GM23248 (cell line): ENCODE measurements at regions not wholly inside any gene's neighbourhood (a gene's known extent, or its start where the extent isn't known, plus 50 kb on each side); places are given as distances from the start of the nearest gene placed in this dataset.

Experiments used
- DNase-seq: peaks from one replicate; pipeline ENCODE4 v3.0.0-alpha.2; 2015
- H2AFZ ChIP-seq: fragments of 200-600 bp; sonication (generic); 2 replicates; pipeline ENCODE4 v1.6.1; 2016; ENCODE audit warnings: antibody characterized with exemption
- H3F3A ChIP-seq: fragments of 200-600 bp; sonication (generic); 2 replicates; pipeline ENCODE4 v1.6.1; 2016; ENCODE audit warnings: mild to moderate bottlenecking, antibody characterized with exemption, mixed run types; ENCODE audit not compliant: insufficient read depth
- H3K27ac ChIP-seq: fragments of 200-600 bp; sonication (generic); 2 replicates; pipeline ENCODE4 v1.5.1; 2016; ENCODE audit warnings: mild to moderate bottlenecking
- H3K27me3 ChIP-seq: fragments of 200-600 bp; sonication (generic); replicated peaks from 2 replicates; pipeline ENCODE4 v1.6.1; 2016; ENCODE audit warnings: mild to moderate bottlenecking; ENCODE audit not compliant: insufficient read depth
- H3K36me3 ChIP-seq: fragments of 200-600 bp; sonication (generic); 2 replicates; pipeline ENCODE4 v1.6.1; 2016; ENCODE audit warnings: low read depth, mild to moderate bottlenecking
- H3K4me1 ChIP-seq: fragments of 200-600 bp; sonication (generic); 2 replicates; pipeline ENCODE4 v1.6.1; 2016; ENCODE audit warnings: mild to moderate bottlenecking; ENCODE audit not compliant: insufficient read depth
- H3K4me2 ChIP-seq: fragments of 200-600 bp; sonication (generic); one replicate; pipeline ENCODE4 v1.6.1; 2016; ENCODE audit warnings: mild to moderate bottlenecking; ENCODE audit not compliant: unreplicated experiment
- H3K4me3 ChIP-seq: fragments of 200-600 bp; sonication (generic); 2 replicates; pipeline ENCODE4 v1.5.1; 2016; ENCODE audit warnings: mild to moderate bottlenecking
- H3K79me2 ChIP-seq: fragments of 200-600 bp; sonication (generic); 2 replicates; pipeline ENCODE4 v1.6.1; 2016; ENCODE audit warnings: mild to moderate bottlenecking; ENCODE audit not compliant: insufficient read depth
- H3K9ac ChIP-seq: fragments of 200-600 bp; sonication (generic); 2 replicates; pipeline ENCODE4 v1.6.1; 2016; ENCODE audit warnings: mild to moderate bottlenecking
- H3K9me2 ChIP-seq: fragments of 200-600 bp; sonication (generic); 2 replicates; pipeline ENCODE4 v1.6.1; 2016; ENCODE audit warnings: mixed run types, mild to moderate bottlenecking, moderate library complexity; ENCODE audit not compliant: insufficient read depth
- H3K9me3 ChIP-seq: fragments of 200-600 bp; sonication (generic); one replicate; pipeline ENCODE4 v1.6.1; 2017; ENCODE audit warnings: low read depth
- H4K20me1 ChIP-seq: fragments of 200-600 bp; sonication (generic); 2 replicates; pipeline ENCODE4 v1.6.0; 2016; ENCODE audit not compliant: insufficient read depth
- EZH2 ChIP-seq: fragments of 200-600 bp; sonication (generic); IDR thresholded peaks from 2 replicates; pipeline ENCODE4 v1.6.1; 2018; ENCODE audit warnings: antibody characterized with exemption, mild to moderate bottlenecking; ENCODE audit not compliant: insufficient read depth, poor library complexity, severe bottlenecking
- EZH2phosphoT487 ChIP-seq: fragments of 200-600 bp; sonication (generic); IDR thresholded peaks from 2 replicates; pipeline ENCODE4 v1.6.1; 2018; ENCODE audit warnings: antibody characterized with exemption, moderate library complexity, mild to moderate bottlenecking, low read depth; ENCODE audit not compliant: insufficient read depth
- WGBS, 2 experiments: methylation state at CpG; one replicate each; pipeline ENCODE4 v1.1.6; 2015 to 2017; ENCODE audit warnings: low lambda C conversion rate in 2 of 2, low coverage in 1 of 2; ENCODE audit errors: missing lambda C conversion rate in 2 of 2; 5-methylcytosine and 5-hydroxymethylcytosine counted together
- in situ Hi-C: fragments of 300-500 bp; cut with MboI; formaldehyde crosslinking; loops from 2 replicates; pipeline ENCODE4 v1.15.0; 2020

DNA sequence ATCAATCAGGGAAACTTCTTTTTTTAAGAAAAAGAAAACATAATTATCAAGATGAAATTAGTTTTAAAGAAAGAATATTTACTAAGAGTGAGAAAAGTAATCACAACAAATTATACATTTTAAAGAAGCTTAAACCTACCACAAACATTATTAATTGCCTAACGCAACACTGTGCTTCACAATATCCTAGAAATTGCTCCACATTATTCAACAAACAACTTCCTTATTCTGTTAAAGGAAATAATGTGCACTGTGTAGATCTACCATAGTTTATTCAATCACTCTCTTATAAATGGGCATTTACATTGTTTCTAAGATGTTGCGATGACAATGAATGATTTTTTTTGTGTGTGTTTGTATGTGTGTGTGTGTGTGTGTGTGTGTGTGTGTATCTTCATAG is 525.9 kb upstream of the KCNMB2 start:
- 90 to 92% methylated on average over 2 of the region's 2 CpGs for WGBS, 2 experiments
- H3F3A ChIP-seq: no peaks in the 10 kb centered on the region
- no peaks in the 10 kb centered on the region for H3K4me1 ChIP-seq
- H3K79me2 ChIP-seq: no peaks in the 10 kb centered on the region
- H3K27me3 ChIP-seq: no peaks in the 10 kb centered on the region
- TF ChIP-seq EZH2 (no peak), EZH2phosphoT487 (no peak)
- H3K36me3 ChIP-seq: no peaks in the 10 kb centered on the region
- H3K9me2 ChIP-seq: no peaks in the 10 kb centered on the region
- no peaks in the 10 kb centered on the region for H4K20me1 ChIP-seq
- no peak overlapping the region for H3K4me3 ChIP-seq
- no peak overlapping the region for H3K9ac ChIP-seq
- no peak overlapping the region for H3K4me2 ChIP-seq
- in situ Hi-C loops: no loop called here
- DNase-seq: no peak
- no peak overlapping the region for H2AFZ ChIP-seq
- no peaks in the 10 kb centered on the region for H3K9me3 ChIP-seq
- H3K27ac ChIP-seq: no peak overlapping the region

DNA sequence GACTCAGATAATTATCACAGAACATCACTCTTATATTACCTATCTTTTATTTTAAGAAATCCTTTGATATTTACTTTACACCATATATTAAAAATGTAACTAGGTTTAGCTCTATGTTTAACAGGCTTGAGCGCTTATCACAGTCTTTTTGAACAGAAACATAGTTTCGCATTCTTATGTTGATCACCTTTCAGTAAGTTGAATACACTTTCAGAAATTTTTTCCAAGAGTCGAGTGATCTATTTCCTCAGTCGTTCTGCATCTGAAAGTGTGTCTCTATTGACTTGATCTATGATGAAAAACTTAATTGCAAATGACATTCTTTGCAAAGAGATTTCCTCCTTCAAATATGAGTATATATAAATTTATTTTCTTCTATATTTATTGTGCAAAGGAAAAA is 516.6 kb upstream of the KCNMB2 start:
- Histone ChIP-seq H3K9me2 (no peaks in the 10 kb centered on the region), H3K9ac (no peak overlapping the region), H3F3A (no peaks in the 10 kb centered on the region), H3K9me3 (no peaks in the 10 kb centered on the region), H2AFZ (no peak overlapping the region), H3K27me3 (no peaks in the 10 kb centered on the region), H3K4me1 (no peaks in the 10 kb centered on the region), H3K79me2 (no peaks in the 10 kb centered on the region), H3K4me3 (no peak overlapping the region), H4K20me1 (no peaks in the 10 kb centered on the region), H3K36me3 (no peaks in the 10 kb centered on the region), H3K27ac (no peak overlapping the region), H3K4me2 (no peak overlapping the region)
- WGBS, 2 experiments: 68% methylated on average over 4 of the region's 4 CpGs
- TF ChIP-seq EZH2phosphoT487: no peak
- no peak for TF ChIP-seq EZH2
- in situ Hi-C loops: no loop called here
- DNase-seq: no peak

DNA sequence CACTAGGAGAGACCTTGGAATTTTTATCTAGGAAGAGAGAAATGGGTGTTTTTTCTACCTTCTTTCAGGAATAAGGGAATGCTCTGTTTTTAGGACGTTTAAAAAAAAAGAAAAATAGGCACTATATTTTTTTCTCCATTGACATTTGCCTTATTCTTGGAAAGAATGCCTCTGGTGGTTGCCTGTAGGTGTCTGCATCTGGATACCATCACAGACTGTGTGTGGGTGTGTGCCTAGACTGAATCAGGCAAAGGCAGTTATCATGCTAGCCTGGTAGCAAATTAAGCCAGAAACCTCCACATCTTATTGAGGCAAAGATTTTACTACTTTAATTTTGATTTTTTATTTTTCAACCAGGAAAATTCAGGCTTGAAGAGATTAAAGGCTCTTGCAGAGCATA is 513.6 kb upstream of the KCNMB2 start:
- Histone ChIP-seq H4K20me1 (no peaks in the 10 kb centered on the region), H3K9ac (no peak overlapping the region), H3K4me2 (no peak overlapping the region), H3K4me3 (no peak overlapping the region), H3K4me1 (no peaks in the 10 kb centered on the region), H2AFZ (no peak overlapping the region), H3K79me2 (no peaks in the 10 kb centered on the region), H3K27ac (no peak overlapping the region), H3K9me3 (no peaks in the 10 kb centered on the region), H3F3A (no peaks in the 10 kb centered on the region), H3K36me3 (no peaks in the 10 kb centered on the region), H3K27me3 (no peaks in the 10 kb centered on the region), H3K9me2 (no peaks in the 10 kb centered on the region)
- TF ChIP-seq EZH2: no peak
- no peak for TF ChIP-seq EZH2phosphoT487
- WGBS, 2 experiments: 31 to 58% methylated on average over 1 of the region's 1 CpG
- peak; percentile 64 for DNase-seq
- in situ Hi-C loops: no loop called here

DNA sequence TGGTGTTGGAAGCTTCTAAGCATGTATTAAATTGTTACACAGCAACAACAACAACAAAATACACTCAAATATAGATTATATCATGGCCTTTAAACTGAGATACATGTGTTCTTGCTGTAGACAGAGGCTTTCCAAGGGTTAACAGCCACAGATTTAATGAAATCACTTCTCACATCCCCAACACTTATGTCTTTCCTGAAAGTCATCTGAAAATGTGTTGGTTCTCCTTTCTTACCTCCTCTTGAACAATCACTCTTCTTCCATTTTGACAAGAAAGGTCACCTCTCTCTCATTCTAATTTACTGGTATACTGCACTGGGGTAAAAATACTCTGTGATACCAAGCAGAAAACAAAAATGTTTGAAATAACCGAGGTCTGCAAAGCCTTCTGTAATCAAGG is 507.3 kb upstream of the KCNMB2 start:
- H3K4me2 ChIP-seq: no peak overlapping the region
- TF ChIP-seq EZH2: no peak
- no peak for TF ChIP-seq EZH2phosphoT487
- no peaks in the 10 kb centered on the region for H3K9me3 ChIP-seq
- no peak overlapping the region for H2AFZ ChIP-seq
- in situ Hi-C loops: no loop called here
- 90 to 94% methylated on average over 1 of the region's 1 CpG for WGBS, 2 experiments
- no peaks in the 10 kb centered on the region for H3F3A ChIP-seq
- no peak overlapping the region for H3K4me3 ChIP-seq
- H3K9ac ChIP-seq: no peak overlapping the region
- H3K36me3 ChIP-seq: no peaks in the 10 kb centered on the region
- no peak for DNase-seq
- H4K20me1 ChIP-seq: no peaks in the 10 kb centered on the region
- no peak overlapping the region for H3K27ac ChIP-seq
- no peaks in the 10 kb centered on the region for H3K27me3 ChIP-seq
- H3K79me2 ChIP-seq: no peaks in the 10 kb centered on the region
- H3K4me1 ChIP-seq: no peaks in the 10 kb centered on the region
- no peaks in the 10 kb centered on the region for H3K9me2 ChIP-seq
